B cell (primary cell): ENCODE measurements at regions not wholly inside any gene's neighbourhood (a gene's known extent, or its start where the extent isn't known, plus 50 kb on each side); places are given as distances from the start of the nearest gene placed in this dataset.

Experiments
- ATAC-seq: fragments of 200-7000 bp; cut with Tn5 transposase; one replicate; pipeline ENCODE4 v1.10.0; 2021; ENCODE audit warnings: low read depth, mild to moderate bottlenecking, moderate number of reproducible peaks, moderate library complexity
- CTCF ChIA-PET: fragments of 350-600 bp; sonication (Branson Sonifier 250); formaldehyde crosslinking; loops from one replicate; lab custom pipeline; 2021; ENCODE audit warnings: antibody characterized with exemption, inconsistent platforms; lab: Charles Lee
- POLR2A ChIA-PET: fragments of 350-600 bp; sonication (Branson Sonifier 250); formaldehyde crosslinking; loops from one replicate; lab custom pipeline; 2021; ENCODE audit warnings: antibody characterized with exemption; lab: Charles Lee
- DNase-seq: peaks from one replicate; pipeline ENCODE4 v3.0.0; 2013
- H2AFZ ChIP-seq: 2 replicates; pipeline ENCODE4 v1.6.1; 2012; ENCODE audit warnings: mild to moderate bottlenecking, low read depth, low read length; ENCODE audit not compliant: insufficient read depth, poor library complexity, severe bottlenecking
- H3K27ac ChIP-seq, 2 donors: 1 replicate in 1 of 2; 2 replicates in 1 of 2; pipeline ENCODE4 v1.5.1; 2012 to 2013; ENCODE audit warnings: low read length in 2 of 2, mild to moderate bottlenecking in 2 of 2, moderate library complexity in 1 of 2
- H3K27me3 ChIP-seq, 4 experiments: fragments of 200-600 bp in 1 of 4; sonication (generic) in 1 of 4; replicated peaks in 1 of 4; 1 replicate in 2 of 4; 2 replicates in 2 of 4; pipeline versions ENCODE4 v1.6.1 to v1.7.0; 2013 to 2016; ENCODE audit warnings: low read length in 3 of 4, mild to moderate bottlenecking in 2 of 4, mixed read lengths in 1 of 4, moderate library complexity in 1 of 4; ENCODE audit not compliant: insufficient read depth in 4 of 4, control insufficient read depth in 3 of 4; ENCODE audit errors: control extremely low read depth in 1 of 4
- H3K36me3 ChIP-seq, 2 experiments: replicated peaks in 1 of 2; 1 replicate in 1 of 2; 2 replicates in 1 of 2; pipeline versions ENCODE4 v1.6.1 to v1.7.1; 2013; ENCODE audit warnings: low read length in 1 of 2; ENCODE audit not compliant: insufficient read depth in 2 of 2, control insufficient read depth in 1 of 2; ENCODE audit errors: control extremely low read depth in 1 of 2, extremely low read depth in 1 of 2
- H3K4me1 ChIP-seq, 2 donors: fragments of 200-600 bp in 1 of 2; sonication (generic) in 1 of 2; 1 replicate in 1 of 2; 2 replicates in 1 of 2; pipeline versions ENCODE4 v1.5.1 to v1.6.1; 2013 to 2017; ENCODE audit warnings: low read length in 2 of 2; ENCODE audit not compliant: control insufficient read depth in 2 of 2, insufficient read depth in 2 of 2
- H3K4me2 ChIP-seq: replicated peaks from 2 replicates; pipeline ENCODE3; 2012; ENCODE audit warnings: mild to moderate bottlenecking, low read depth, low read length; ENCODE audit not compliant: poor library complexity, severe bottlenecking
- H3K4me3 ChIP-seq, 5 experiments: fragments of 200-600 bp in 1 of 5; sonication (generic) in 1 of 5; 1 replicate in 3 of 5; 2 replicates in 2 of 5; pipeline versions ENCODE4 v1.5.1 to v1.7.0; 2011 to 2016; ENCODE audit warnings: low read length in 4 of 5, mild to moderate bottlenecking in 4 of 5, low read depth in 2 of 5, control low read depth in 1 of 5, moderate library complexity in 1 of 5; ENCODE audit not compliant: insufficient read depth in 1 of 5; ENCODE audit errors: control extremely low read depth in 1 of 5, extremely low read depth in 1 of 5
- H3K79me2 ChIP-seq: fragments of 200-600 bp; sonication (generic); one replicate; pipeline ENCODE4 v1.6.0; 2016; ENCODE audit warnings: low read length; ENCODE audit not compliant: control insufficient read depth, insufficient read depth
- H3K9ac ChIP-seq: fragments of 200-600 bp; sonication (generic); 2 replicates; pipeline ENCODE4 v1.6.1; 2017; ENCODE audit warnings: mild to moderate bottlenecking, low read length, moderate library complexity
- H3K9me3 ChIP-seq, 3 donors: one replicate each; pipeline versions ENCODE4 v1.6.1 to v1.7.1; 2013; ENCODE audit warnings: low read length in 2 of 3; ENCODE audit not compliant: control insufficient read depth in 2 of 3, insufficient read depth in 1 of 3; ENCODE audit errors: control extremely low read depth in 1 of 3
- H4K20me1 ChIP-seq: 2 replicates; pipeline ENCODE4 v1.6.0; 2012; ENCODE audit warnings: mild to moderate bottlenecking, low read length; ENCODE audit not compliant: insufficient read depth, control insufficient read depth, poor library complexity, severe bottlenecking
- H3K27ac Mint-ChIP-seq: one replicate; pipeline ENCODE4 v1.8.0; 2021; ENCODE audit warnings: mixed read lengths
- H3K27me3 Mint-ChIP-seq: one replicate; pipeline ENCODE4 v1.8.0; 2021; ENCODE audit warnings: mixed read lengths
- H3K4me1 Mint-ChIP-seq: one replicate; pipeline ENCODE4 v1.8.0; 2021; ENCODE audit warnings: mixed read lengths
- H3K4me3 Mint-ChIP-seq: one replicate; pipeline ENCODE4 v1.8.0; 2021; ENCODE audit warnings: mixed read lengths
- H3K9me3 Mint-ChIP-seq: one replicate; pipeline ENCODE4 v1.8.0; 2022; ENCODE audit warnings: mixed read lengths; ENCODE audit not compliant: insufficient read depth
- CTCF ChIP-seq: fragments of 200-600 bp; IDR thresholded peaks from one replicate; pipeline ENCODE4 v1.8.0; 2022; ENCODE audit warnings: antibody characterized with exemption, mild to moderate bottlenecking
- EZH2 ChIP-seq: IDR thresholded peaks from 2 replicates; pipeline ENCODE4 v1.6.1; 2012; ENCODE audit warnings: borderline replicate concordance, low read depth, mild to moderate bottlenecking, moderate library complexity, low read length; ENCODE audit not compliant: insufficient read depth, poor library complexity, severe bottlenecking
- WGBS: methylation state at CpG from one replicate; pipeline ENCODE4 v1.1.5; 2013; ENCODE audit warnings: missing lambda C conversion rate; ENCODE audit not compliant: insufficient coverage; 5-methylcytosine and 5-hydroxymethylcytosine counted together
- intact Hi-C: fragments of 100-400 bp; cut with micrococcal nuclease; formaldehyde crosslinking; loops from one replicate; pipeline ENCODE4 v1.10.0; 2022

GRCh38 chr18:73366713-73367112, 498.9 kb upstream of the NETO1 start:
- H3K4me2 ChIP-seq = no peak overlapping the region
- Mint-ChIP-seq H3K27me3 (no peaks in the 10 kb centered on the region), H3K9me3 (peaks cover 2% of the 10 kb centered on the region), H3K27ac (no peak overlapping the region), H3K4me1 (no peaks in the 10 kb centered on the region), H3K4me3 (no peak overlapping the region)
- peaks cover 0 to 9% (median 0%) of the 10 kb centered on the region in 3 donors for H3K9me3 ChIP-seq
- H4K20me1 ChIP-seq = no peaks in the 10 kb centered on the region
- 86% methylated on average over 1 of the region's 3 CpGs for WGBS
- H3K79me2 ChIP-seq = no peaks in the 10 kb centered on the region
- ATAC-seq (no peak), DNase-seq (no peak)
- POLR2A ChIA-PET = no interaction called here
- intact Hi-C loops = no loop called here
- no peak for TF ChIP-seq EZH2
- no peak for TF ChIP-seq CTCF
- CTCF ChIA-PET = no interaction called here
- H3K9ac ChIP-seq = no peak overlapping the region
- H3K4me3 ChIP-seq = no peak overlapping the region
- H3K27me3 ChIP-seq = no peaks in the 10 kb centered on the region
- no peaks in the 10 kb centered on the region for H3K36me3 ChIP-seq
- no peak overlapping the region for H3K27ac ChIP-seq
- no peak overlapping the region for H2AFZ ChIP-seq
- H3K4me1 ChIP-seq = no peaks in the 10 kb centered on the region

- Histone ChIP-seq H3K4me3 (no peak overlapping the region), H3K79me2 (no peaks in the 10 kb centered on the region), H3K9ac (no peak overlapping the region), H3K27ac (no peak overlapping the region), H3K9me3 (peaks cover 0 to 9% (median 0%) of the 10 kb centered on the region in 3 donors), H4K20me1 (no peaks in the 10 kb centered on the region), H3K4me1 (no peaks in the 10 kb centered on the region), H3K36me3 (no peaks in the 10 kb centered on the region), H2AFZ (no peak overlapping the region), H3K4me2 (no peak overlapping the region), H3K27me3 (no peaks in the 10 kb centered on the region)
- no peak for DNase-seq
- Mint-ChIP-seq H3K4me3 (no peak overlapping the region), H3K9me3 (no peaks in the 10 kb centered on the region), H3K4me1 (no peaks in the 10 kb centered on the region), H3K27me3 (no peaks in the 10 kb centered on the region), H3K27ac (no peak overlapping the region)
- CTCF ChIA-PET = no interaction called here
- 100% methylated on average over 1 of the region's 4 CpGs for WGBS
- POLR2A ChIA-PET = no interaction called here
- ATAC-seq = no peak
- intact Hi-C loops = no loop called here
- no peak for TF ChIP-seq CTCF
- TF ChIP-seq EZH2 = no peak
Measured at GRCh38 chr18:73365018-73365417, 497.2 kb upstream of the NETO1 start.
